Astrocyte of the spinal cord (primary cell): ENCODE measurements at regions not wholly inside any gene's neighbourhood (a gene's known extent, or its start where the extent isn't known, plus 50 kb on each side); places are given as distances from the start of the nearest gene placed in this dataset.
"Not testable (repeated sequence)": the region's sequence is repeated elsewhere in the genome, so short reads cannot be mapped to it uniquely, and the experiment has no call there.

Source experiments
- DNase-seq: peaks from one replicate; pipeline ENCODE4 v3.0.0; 2011; ENCODE audit warnings: low read depth, low spot score
- H3K4me3 ChIP-seq: 2 replicates; pipeline ENCODE4 v1.5.1; 2011; ENCODE audit warnings: low read depth, mild to moderate bottlenecking, low read length, moderate library complexity
- in situ Hi-C: cut with HindIII; loops from 2 replicates; pipeline ENCODE4 v1.10.0; 2017; ENCODE audit warnings: low sequenced_read_pairs
- TF ChIP-seq, protein P1 (sequence below): IDR thresholded peaks from 2 replicates; pipeline ENCODE4 v1.5.1; 2012; ENCODE audit warnings: low read depth, mild to moderate bottlenecking, low read length, inconsistent platforms

DNA sequence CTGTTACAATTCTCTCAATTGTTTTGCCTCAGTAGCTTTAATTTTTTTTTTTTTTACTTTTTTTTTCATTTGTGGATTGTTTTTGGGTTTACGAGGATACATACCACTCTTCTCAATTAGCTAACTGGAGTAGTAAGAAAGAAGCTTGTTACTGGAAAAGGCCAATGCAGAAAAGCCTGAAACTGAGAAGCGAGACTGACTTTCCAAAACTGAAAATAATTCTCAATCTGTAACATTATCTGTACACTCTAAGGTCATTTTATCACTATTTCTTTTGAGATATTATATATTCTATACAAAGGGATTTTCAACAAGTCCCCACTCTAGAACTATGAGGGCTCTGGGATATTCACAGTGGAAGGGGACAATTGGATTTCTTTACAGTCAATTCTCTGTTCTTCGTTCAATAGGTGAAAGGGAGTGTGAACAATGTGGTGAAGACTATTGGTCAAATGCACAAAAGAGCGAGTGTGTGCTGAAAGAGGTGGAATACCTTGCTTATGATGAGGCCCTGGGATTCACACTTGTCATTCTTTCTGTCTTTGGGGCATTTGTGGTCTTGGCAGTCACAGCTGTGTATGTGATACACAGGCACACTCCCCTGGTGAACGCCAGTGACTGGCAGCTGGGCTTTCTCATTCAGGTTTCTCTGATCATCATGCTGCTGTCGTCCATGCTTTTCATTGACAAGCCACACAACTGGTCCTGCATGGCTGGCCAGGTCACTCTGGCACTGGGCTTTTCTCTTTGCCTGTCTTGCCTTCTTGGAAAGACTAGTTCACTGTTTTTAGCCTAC, 83.9 kb upstream of the KCNAB1 start:
- in situ Hi-C loops: no loop called here
- no peak for DNase-seq

DNA sequence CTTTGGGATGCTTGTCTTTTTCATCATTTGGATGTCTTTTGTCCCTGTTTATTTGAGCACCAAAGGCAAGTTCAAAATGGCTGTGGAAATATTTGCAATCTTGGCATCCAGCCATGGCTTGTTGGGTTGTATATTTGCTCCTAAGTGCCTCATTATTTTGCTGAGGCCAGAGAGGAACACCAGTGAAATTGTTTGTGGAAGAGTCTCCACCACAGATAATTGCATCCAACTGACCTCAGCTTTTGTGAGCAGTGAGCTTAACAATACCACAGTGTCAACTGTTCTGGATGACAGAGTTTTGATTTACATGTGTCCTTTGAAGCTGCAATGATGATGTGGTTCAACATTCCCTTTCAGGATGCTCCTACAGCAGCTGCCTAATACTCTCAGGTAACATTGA, 83.0 kb upstream of the KCNAB1 start:
- TF ChIP-seq, protein P1, sequence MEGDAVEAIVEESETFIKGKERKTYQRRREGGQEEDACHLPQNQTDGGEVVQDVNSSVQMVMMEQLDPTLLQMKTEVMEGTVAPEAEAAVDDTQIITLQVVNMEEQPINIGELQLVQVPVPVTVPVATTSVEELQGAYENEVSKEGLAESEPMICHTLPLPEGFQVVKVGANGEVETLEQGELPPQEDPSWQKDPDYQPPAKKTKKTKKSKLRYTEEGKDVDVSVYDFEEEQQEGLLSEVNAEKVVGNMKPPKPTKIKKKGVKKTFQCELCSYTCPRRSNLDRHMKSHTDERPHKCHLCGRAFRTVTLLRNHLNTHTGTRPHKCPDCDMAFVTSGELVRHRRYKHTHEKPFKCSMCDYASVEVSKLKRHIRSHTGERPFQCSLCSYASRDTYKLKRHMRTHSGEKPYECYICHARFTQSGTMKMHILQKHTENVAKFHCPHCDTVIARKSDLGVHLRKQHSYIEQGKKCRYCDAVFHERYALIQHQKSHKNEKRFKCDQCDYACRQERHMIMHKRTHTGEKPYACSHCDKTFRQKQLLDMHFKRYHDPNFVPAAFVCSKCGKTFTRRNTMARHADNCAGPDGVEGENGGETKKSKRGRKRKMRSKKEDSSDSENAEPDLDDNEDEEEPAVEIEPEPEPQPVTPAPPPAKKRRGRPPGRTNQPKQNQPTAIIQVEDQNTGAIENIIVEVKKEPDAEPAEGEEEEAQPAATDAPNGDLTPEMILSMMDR: no peak
- H3K4me3 ChIP-seq: no peak overlapping the region

More for the DNA sequence above, 83.9 kb upstream of the KCNAB1 start:
- H3K4me3 ChIP-seq: no peak overlapping the region
- TF ChIP-seq, protein P1: no peak

DNA sequence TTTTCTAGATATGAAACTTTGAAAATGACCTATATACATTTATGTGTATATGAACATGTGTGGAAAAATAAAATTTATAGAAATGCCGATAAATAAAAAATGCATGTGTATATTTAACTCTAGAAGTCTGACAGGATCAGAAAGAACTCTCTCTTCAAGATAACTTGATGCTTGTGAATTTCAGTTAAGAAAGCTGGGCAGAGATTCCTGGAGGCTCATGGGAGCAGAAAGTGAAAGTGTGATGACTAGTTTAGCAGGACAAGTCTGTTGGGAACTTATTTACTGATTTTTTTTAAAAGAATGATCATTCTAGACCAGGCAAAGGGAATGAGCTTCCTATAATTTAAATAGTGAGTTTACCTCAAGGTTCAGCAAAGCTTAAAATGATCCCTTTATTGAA, 81.5 kb upstream of the KCNAB1 start:
- no peak for DNase-seq
- no peak overlapping the region for H3K4me3 ChIP-seq
- in situ Hi-C loops: no loop called here
- TF ChIP-seq, protein P1: no peak

More for the DNA sequence above, 83.0 kb upstream of the KCNAB1 start:
- in situ Hi-C loops: no loop called here
- no peak for DNase-seq

DNA sequence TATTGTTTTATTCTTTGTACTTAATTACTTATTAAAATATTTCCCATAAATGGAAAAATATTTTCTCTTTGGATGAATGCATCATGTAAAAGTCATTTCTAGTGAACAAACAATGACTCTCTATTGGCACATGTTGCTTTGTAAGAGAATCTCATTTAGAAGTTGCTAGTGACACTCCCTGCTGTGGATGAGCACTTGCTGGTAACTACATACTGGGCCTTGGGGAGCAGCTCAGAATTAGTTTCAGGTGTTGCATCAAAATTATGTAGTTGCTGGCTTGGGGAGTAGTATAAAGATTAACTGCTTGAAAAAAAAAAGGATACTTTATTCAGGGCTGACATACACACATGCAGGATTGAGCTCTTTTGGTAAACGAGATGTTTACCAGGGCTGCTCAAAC, 80.3 kb upstream of the KCNAB1 start:
- in situ Hi-C loops: no loop called here
- TF ChIP-seq, protein P1: no peak
- no peak overlapping the region for H3K4me3 ChIP-seq
- no peak for DNase-seq

DNA sequence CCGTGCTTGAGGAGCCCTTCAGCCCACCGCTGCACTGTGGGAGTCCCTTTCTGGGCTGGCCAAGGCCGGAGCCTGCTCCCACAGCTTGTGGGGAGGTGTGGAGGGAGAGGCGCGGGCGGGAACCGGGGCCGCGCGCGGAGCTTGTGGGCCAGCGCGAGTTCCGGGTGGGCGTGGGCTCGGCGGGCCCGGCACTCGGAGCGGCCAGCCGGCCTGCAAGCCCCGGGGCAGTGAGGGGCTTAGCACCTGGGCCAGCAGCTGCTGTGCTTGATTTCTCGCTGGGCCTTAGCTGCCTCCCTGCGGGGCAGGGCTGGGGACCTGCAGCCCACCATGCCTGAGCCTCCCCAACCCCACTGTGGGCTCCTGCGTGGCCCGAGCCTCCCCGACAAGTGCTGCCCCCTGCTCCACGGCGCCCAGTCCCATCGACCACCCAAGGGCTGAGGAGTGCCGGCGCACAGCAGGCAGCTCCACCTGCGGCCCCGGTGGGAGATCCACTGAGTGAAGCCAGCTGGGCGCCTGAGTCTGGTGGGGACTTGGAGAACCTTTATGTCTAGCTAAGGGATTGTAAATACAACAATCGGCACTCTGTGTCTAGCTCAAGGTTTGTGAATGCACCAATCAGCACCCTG, 79.0 kb upstream of the KCNAB1 start:
- in situ Hi-C loops, H3K4me3 ChIP-seq, DNase-seq: not testable (repeated sequence)

DNA sequence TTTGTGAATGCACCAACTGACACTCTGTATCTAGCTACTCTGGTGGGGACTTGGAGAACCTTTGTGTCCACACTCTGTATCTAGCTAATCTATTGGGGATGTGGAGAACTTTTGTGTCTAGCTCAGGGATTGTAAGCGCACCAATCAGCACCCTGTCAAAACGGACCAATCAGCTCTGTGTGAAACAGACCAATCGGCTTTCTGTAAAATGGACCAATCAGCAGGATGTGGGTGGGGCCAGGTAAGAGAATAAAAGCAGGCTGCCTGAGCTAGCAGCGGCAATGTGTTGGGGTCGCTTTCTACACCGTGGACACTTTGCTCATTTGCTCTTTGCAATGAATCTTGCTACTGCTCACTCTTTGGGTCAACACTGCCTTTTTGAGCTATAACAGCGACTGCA, 78.5 kb upstream of the KCNAB1 start:
- in situ Hi-C loops, DNase-seq: not testable (repeated sequence)

DNA sequence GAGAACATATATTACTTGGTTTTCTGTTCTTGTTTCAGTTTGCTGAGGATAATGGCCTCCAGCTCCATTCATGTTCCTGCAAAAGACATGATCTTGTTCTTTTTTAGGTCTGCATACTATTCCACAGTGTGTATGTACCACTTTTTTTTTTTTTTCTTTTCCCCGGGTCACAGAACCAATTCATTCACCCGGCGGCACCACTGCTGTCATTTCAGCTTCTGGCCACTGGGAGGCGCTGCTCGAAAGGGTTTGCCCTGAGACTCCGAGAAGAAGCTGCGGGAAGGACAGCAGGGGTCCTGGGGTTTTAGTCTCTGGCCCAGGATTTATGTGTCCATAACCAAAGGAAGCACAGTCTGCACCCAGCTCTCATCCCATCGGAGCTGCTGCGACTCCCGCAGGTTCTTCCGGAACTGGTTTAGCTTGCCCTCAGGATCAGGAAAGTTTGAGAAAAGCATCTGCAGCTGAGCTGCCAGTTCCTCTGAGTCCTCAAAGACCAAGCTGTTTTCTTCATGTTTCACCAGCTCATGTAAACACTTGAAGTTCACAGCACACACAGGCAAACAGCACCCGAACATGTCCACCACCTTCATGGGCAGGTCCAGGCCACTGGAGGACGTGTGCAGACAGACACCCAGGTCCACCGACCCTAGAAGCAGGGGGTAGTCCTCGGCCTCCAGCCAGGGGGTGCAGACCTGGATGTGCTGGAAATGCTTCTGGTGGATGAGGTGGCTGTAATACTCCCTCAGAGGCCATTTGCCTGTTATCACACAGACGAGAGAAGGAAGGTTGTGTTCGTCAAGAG, 76.3 kb upstream of the KCNAB1 start:
- TF ChIP-seq, protein P1: peak; percentile 53
- H3K4me3 ChIP-seq, DNase-seq, in situ Hi-C loops: not testable (repeated sequence)

More for the DNA sequence above, 78.5 kb upstream of the KCNAB1 start:
- H3K4me3 ChIP-seq: not testable (repeated sequence)
